SK-N-SH (cell line): ENCODE measurements at regions not wholly inside any gene's neighbourhood (a gene's known extent, or its start where the extent isn't known, plus 50 kb on each side); places are given as distances from the start of the nearest gene placed in this dataset.

ENCODE experiments used
- CTCF ChIA-PET: fragments of 300-600, 350-600 bp; formaldehyde crosslinking; extraction: SDS; loops from one replicate; lab custom pipeline; 2021; lab: Yijun Ruan, JAX
- POLR2A ChIA-PET: fragments of 350-600 bp; sonication (Branson Sonifier 250); formaldehyde crosslinking; extraction: SDS; loops from one replicate; lab custom pipeline; 2020; ENCODE audit warnings: antibody characterized with exemption, inconsistent platforms; lab: Yijun Ruan, JAX
- DNase-seq: peaks from one replicate; pipeline ENCODE4 v3.0.0; 2012
- H2AFZ ChIP-seq: fragments of 200-600 bp; sonication (generic); 2 replicates; pipeline ENCODE4 v1.8.1; 2016; ENCODE audit warnings: antibody characterized with exemption, mild to moderate bottlenecking, low read depth
- H3F3A ChIP-seq: fragments of 200-600 bp; sonication (generic); replicated peaks from 2 replicates; pipeline ENCODE3; 2016; ENCODE audit warnings: antibody characterized with exemption, mild to moderate bottlenecking; ENCODE audit not compliant: insufficient read depth
- H3K27ac ChIP-seq, 2 experiments: fragments of 200-500 bp in 1 of 2; fragments of 200-600 bp in 1 of 2; sonication (Bioruptor generic) in 1 of 2; sonication (generic), shearing (Covaris generic) in 1 of 2; 2 replicates each; pipeline versions ENCODE4 v1.5.1 to v1.6.1; 2014 to 2016; ENCODE audit warnings: low read depth in 2 of 2, inconsistent platforms in 1 of 2, low read length in 1 of 2, mild to moderate bottlenecking in 1 of 2, mixed read lengths in 1 of 2
- H3K27me3 ChIP-seq: fragments of 200-600 bp; sonication (generic), shearing (Covaris generic); 2 replicates; pipeline ENCODE4 v1.6.1; 2016; ENCODE audit warnings: mixed run types; ENCODE audit not compliant: insufficient read depth
- H3K36me3 ChIP-seq, 2 experiments: fragments of 200-500 bp in 1 of 2; fragments of 200-600 bp in 1 of 2; sonication (Bioruptor generic) in 1 of 2; sonication (generic) in 1 of 2; replicated peaks in 1 of 2; 2 replicates each; pipeline versions ENCODE3 to v1.5.1; 2014 to 2016; ENCODE audit warnings: low read length in 1 of 2, mild to moderate bottlenecking in 1 of 2; ENCODE audit not compliant: insufficient read depth in 2 of 2, control insufficient read depth in 1 of 2
- H3K4me1 ChIP-seq, 2 experiments: fragments of 200-500 bp in 1 of 2; fragments of 200-600 bp in 1 of 2; sonication (Bioruptor generic) in 1 of 2; sonication (generic), shearing (Covaris generic) in 1 of 2; 2 replicates each; pipeline versions ENCODE4 v1.5.1 to v1.6.1; 2014 to 2016; ENCODE audit warnings: low read depth in 1 of 2, low read length in 1 of 2, mixed run types in 1 of 2; ENCODE audit not compliant: insufficient read depth in 2 of 2, control insufficient read depth in 1 of 2
- H3K4me2 ChIP-seq: fragments of 200-600 bp; sonication (generic), shearing (Covaris generic); 2 replicates; pipeline ENCODE4 v1.6.1; 2017; ENCODE audit warnings: mixed run types
- H3K4me3 ChIP-seq, 2 experiments: fragments of 200-500 bp in 1 of 2; fragments of 200-600 bp in 1 of 2; sonication (Bioruptor generic) in 1 of 2; sonication (generic), shearing (Covaris generic) in 1 of 2; 2 replicates each; pipeline versions ENCODE4 v1.5.1 to v1.8.1; 2014 to 2016; ENCODE audit warnings: low read depth in 2 of 2, inconsistent platforms in 1 of 2, low read length in 1 of 2, mild to moderate bottlenecking in 1 of 2, mixed read lengths in 1 of 2, moderate library complexity in 1 of 2
- H3K79me2 ChIP-seq: fragments of 200-600 bp; sonication (generic); 2 replicates; pipeline ENCODE4 v1.8.1; 2017; ENCODE audit warnings: mild to moderate bottlenecking; ENCODE audit not compliant: insufficient read depth
- H3K9ac ChIP-seq: fragments of 200-600 bp; sonication (generic); 2 replicates; pipeline ENCODE4 v1.6.1; 2017; ENCODE audit warnings: mixed run types
- H3K9me2 ChIP-seq: fragments of 200-600 bp; sonication (generic); 2 replicates; pipeline ENCODE4 v1.6.1; 2017; ENCODE audit warnings: mixed run types
- H3K9me3 ChIP-seq: fragments of 200-600 bp; sonication (generic); 2 replicates; pipeline ENCODE4 v1.6.1; 2017; ENCODE audit warnings: mixed run types, mild to moderate bottlenecking, moderate library complexity
- H4K20me1 ChIP-seq: fragments of 200-600 bp; sonication (generic); 2 replicates; pipeline ENCODE4 v1.6.1; 2017; ENCODE audit warnings: mild to moderate bottlenecking, mixed run types; ENCODE audit not compliant: insufficient read depth
- CHD2 ChIP-seq: fragments of 150-350 bp; IDR thresholded peaks from 2 replicates; pipeline ENCODE4 v1.6.1; 2018; ENCODE audit warnings: low read length; ENCODE audit not compliant: partially characterized antibody
- EZH2phosphoT487 ChIP-seq: fragments of 200-600 bp; sonication (generic); IDR thresholded peaks from 2 replicates; pipeline ENCODE4 v1.6.1; 2017; ENCODE audit warnings: low read depth, mixed run types, mild to moderate bottlenecking, antibody characterized with exemption, moderate library complexity, borderline replicate concordance
- FOXJ3 ChIP-seq: sonication (generic); formaldehyde crosslinking; IDR thresholded peaks from 2 replicates; pipeline ENCODE4 v1.5.1; 2020; ENCODE audit warnings: mild to moderate bottlenecking, missing genetic modification reagents
- FOXM1 ChIP-seq: IDR thresholded peaks from 2 replicates; pipeline ENCODE4 v1.4.0; 2012; ENCODE audit warnings: low read depth, mild to moderate bottlenecking
- MAX ChIP-seq: IDR thresholded peaks from 2 replicates; pipeline ENCODE4 v1.4.0; 2012; ENCODE audit warnings: low read depth
- NRF1 ChIP-seq: IDR thresholded peaks from 2 replicates; pipeline ENCODE4 v1.6.1; 2012; ENCODE audit warnings: low read depth, mild to moderate bottlenecking, low read length
- PBX3 ChIP-seq: IDR thresholded peaks from 2 replicates; pipeline ENCODE4; 2012
- POLR2AphosphoS5 ChIP-seq: IDR thresholded peaks from 2 replicates; pipeline ENCODE4 v1.6.1; 2012; ENCODE audit warnings: low read depth, low read length
- RFX5 ChIP-seq: IDR thresholded peaks from 2 replicates; pipeline ENCODE4 v1.6.1; 2012; ENCODE audit warnings: mild to moderate bottlenecking, improper control_type of control experiment, low read length
- SMC3 ChIP-seq: IDR thresholded peaks from 2 replicates; pipeline ENCODE4 v1.6.1; 2012; ENCODE audit warnings: low read depth, low read length, improper control_type of control experiment
- TAF1 ChIP-seq: IDR thresholded peaks from 2 replicates; pipeline ENCODE4 v1.6.1; 2012; ENCODE audit warnings: low read depth, mild to moderate bottlenecking, low read length, moderate library complexity, borderline replicate concordance
- TEAD4 ChIP-seq: IDR thresholded peaks from 2 replicates; pipeline ENCODE4 v1.4.0; 2012; ENCODE audit warnings: mild to moderate bottlenecking, borderline replicate concordance; ENCODE audit not compliant: insufficient read depth
- WGBS: methylation state at CpG from one replicate; pipeline ENCODE4 v1.1.6; 2017; ENCODE audit warnings: low lambda C conversion rate; 5-methylcytosine and 5-hydroxymethylcytosine counted together

- POLR2A ChIA-PET = no interaction called here
- Histone ChIP-seq H2AFZ (no peak overlapping the region), H3K9ac (no peak overlapping the region), H3K79me2 (no peaks in the 10 kb centered on the region), H3K4me2 (no peak overlapping the region), H4K20me1 (no peaks in the 10 kb centered on the region), H3K4me3 (no peak overlapping the region), H3K27me3 (no peaks in the 10 kb centered on the region), H3K4me1 (no peaks in the 10 kb centered on the region), H3K9me2 (peaks cover 4% of the 10 kb centered on the region; the same call in 1 of the 2 replicates), H3K9me3 (peaks cover 18% of the 10 kb centered on the region), H3K36me3 (peaks cover 0 to 14% of the 10 kb centered on the region in 2 experiments), H3K27ac (no peak overlapping the region), H3F3A (no peaks in the 10 kb centered on the region)
- TF ChIP-seq TEAD4 (no peak), NRF1 (no peak)
- 87% methylated on average over 3 of the region's 3 CpGs for WGBS
- DNase-seq = no peak
- CTCF ChIA-PET = no interaction called here
Observed at GRCh38 chr2:144751142-144751905, 231.4 kb upstream of the ZEB2 start.

GRCh38 chr2:144749188-144749587 is 229.3 kb upstream of the ZEB2 start:
- no peaks in the 10 kb centered on the region for H3F3A ChIP-seq
- H3K4me1 ChIP-seq = no peaks in the 10 kb centered on the region
- H3K27me3 ChIP-seq = no peaks in the 10 kb centered on the region
- peaks cover 4% of the 10 kb centered on the region; the same call in 1 of the 2 replicates for H3K9me2 ChIP-seq
- no peak overlapping the region for H3K4me2 ChIP-seq
- no peak overlapping the region for H2AFZ ChIP-seq
- no peak overlapping the region for H3K9ac ChIP-seq
- 39% methylated on average over 1 of the region's 1 CpG for WGBS
- H3K9me3 ChIP-seq = peaks cover 18% of the 10 kb centered on the region
- H3K27ac ChIP-seq = no peak overlapping the region
- H3K36me3 ChIP-seq = peaks cover 0 to 14% of the 10 kb centered on the region in 2 experiments
- DNase-seq = no peak
- no peaks in the 10 kb centered on the region for H4K20me1 ChIP-seq
- ChIA-PET POLR2A (no interaction called here), CTCF (no interaction called here)
- TF ChIP-seq CHD2 (no peak), RFX5 (no peak), EZH2phosphoT487 (no peak), TAF1 (no peak), FOXM1 (no peak)
- no peaks in the 10 kb centered on the region for H3K79me2 ChIP-seq
- H3K4me3 ChIP-seq = no peak overlapping the region

- TF ChIP-seq EZH2phosphoT487 (no peak), PBX3 (no peak), NRF1 (no peak), MAX (no peak), POLR2AphosphoS5 (no peak), SMC3 (no peak), FOXJ3 (CRISPR knock-in tag) (no peak)
- H3F3A ChIP-seq = no peaks in the 10 kb centered on the region
- ChIA-PET CTCF (no interaction called here), POLR2A (interaction anchor here (0.6 kb wide), 1 partner anchor 691 kb away, joined by 3 read pairs; no protein-coding TSS in a partner anchor)
- no peaks in the 10 kb centered on the region for H3K79me2 ChIP-seq
- H3K36me3 ChIP-seq = peaks cover 0 to 14% of the 10 kb centered on the region in 2 experiments
- DNase-seq = no peak
- no peak overlapping the region for H3K4me3 ChIP-seq
- H3K27me3 ChIP-seq = no peaks in the 10 kb centered on the region
- no peaks in the 10 kb centered on the region; the same call in 1 of the 2 replicates for H3K9me2 ChIP-seq
- H3K4me2 ChIP-seq = no peak overlapping the region
- no peak overlapping the region for H2AFZ ChIP-seq
- 72% methylated on average over 5 of the region's 5 CpGs for WGBS
- peaks cover 18% of the 10 kb centered on the region for H3K9me3 ChIP-seq
- H3K4me1 ChIP-seq = no peaks in the 10 kb centered on the region
- no peak overlapping the region for H3K27ac ChIP-seq
- H3K9ac ChIP-seq = no peak overlapping the region
- H4K20me1 ChIP-seq = no peaks in the 10 kb centered on the region
Observed at GRCh38 chr2:144748443-144748842, 228.5 kb upstream of the ZEB2 start.
